Parathyroid adenoma (tissue), 2 donors: ENCODE measurements at regions not wholly inside any gene's neighbourhood (a gene's known extent, or its start where the extent isn't known, plus 50 kb on each side); places are given as distances from the start of the nearest gene placed in this dataset.

Source experiments
- H2AFZ ChIP-seq: fragments of 300-600 bp; sonication (generic); one replicate; pipeline ENCODE4 v1.7.0; 2017; ENCODE audit warnings: antibody characterized with exemption, mild to moderate bottlenecking
- H3K27ac ChIP-seq: fragments of 300-600 bp; sonication (generic); one replicate; pipeline ENCODE4 v1.7.0; 2017
- H3K27me3 ChIP-seq: fragments of 300-600 bp; sonication (generic); one replicate; pipeline ENCODE4 v1.7.0; 2017; ENCODE audit warnings: low read length; ENCODE audit not compliant: control insufficient read depth, insufficient read depth
- H3K36me3 ChIP-seq: fragments of 300-600 bp; sonication (generic); one replicate; pipeline ENCODE4 v1.7.0; 2017; ENCODE audit warnings: low read length; ENCODE audit not compliant: control insufficient read depth, insufficient read depth
- H3K4me1 ChIP-seq: fragments of 300-600 bp; sonication (generic); one replicate; pipeline ENCODE4 v1.7.0; 2017; ENCODE audit warnings: control low read depth
- H3K4me2 ChIP-seq: fragments of 300-600 bp; sonication (generic); one replicate; pipeline ENCODE4 v1.7.0; 2017; ENCODE audit warnings: low read length
- H3K4me3 ChIP-seq: fragments of 300-600 bp; sonication (generic); one replicate; pipeline ENCODE4 v1.7.0; 2017; ENCODE audit warnings: low read depth, low read length
- H3K79me2 ChIP-seq: fragments of 300-600 bp; sonication (generic); one replicate; pipeline ENCODE4 v1.7.0; 2017; ENCODE audit warnings: control low read depth
- H3K9ac ChIP-seq: fragments of 300-600 bp; sonication (generic); one replicate; pipeline ENCODE4 v1.7.0; 2017; ENCODE audit warnings: mild to moderate bottlenecking
- H3K9me3 ChIP-seq: fragments of 300-600 bp; sonication (generic); one replicate; pipeline ENCODE4 v1.7.0; 2017; ENCODE audit warnings: low read length; ENCODE audit not compliant: control insufficient read depth
- TF ChIP-seq, protein P1 (sequence below): fragments of 300-600 bp; sonication (generic); IDR thresholded peaks from one replicate; pipeline ENCODE4 v1.7.0; 2017; ENCODE audit warnings: antibody characterized with exemption, mild to moderate bottlenecking
- donor health status: primary hyperparathyroidism.

DNA sequence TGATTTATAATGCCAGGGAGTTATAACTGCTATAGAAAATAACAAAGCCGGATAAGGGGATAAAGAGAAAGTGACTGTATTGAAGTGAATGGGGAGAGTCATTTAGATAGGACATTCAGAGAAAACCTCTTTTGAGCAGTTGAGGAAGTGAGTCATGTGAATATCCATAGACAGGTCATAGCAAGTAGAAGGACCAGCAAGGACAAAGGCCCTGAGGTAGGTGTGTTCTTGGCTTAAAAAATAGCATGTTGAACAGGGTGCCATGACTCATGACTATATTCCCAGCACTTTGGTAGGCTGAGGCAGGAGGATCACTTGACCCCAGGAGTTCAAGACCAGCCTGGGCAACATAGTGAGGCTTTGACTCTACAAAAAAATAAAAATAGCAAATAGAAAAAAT lies 51.5 kb upstream of the RAP1B start:
- Histone ChIP-seq H3K4me1 (no peaks in the 10 kb centered on the region), H3K9me3 (no peaks in the 10 kb centered on the region), H3K9ac (no peak overlapping the region), H3K79me2 (no peaks in the 10 kb centered on the region), H3K27me3 (no peaks in the 10 kb centered on the region), H3K4me3 (no peak overlapping the region), H3K4me2 (no peak overlapping the region), H3K36me3 (no peaks in the 10 kb centered on the region), H3K27ac (no peak overlapping the region), H2AFZ (no peak overlapping the region)
- TF ChIP-seq, protein P1, sequence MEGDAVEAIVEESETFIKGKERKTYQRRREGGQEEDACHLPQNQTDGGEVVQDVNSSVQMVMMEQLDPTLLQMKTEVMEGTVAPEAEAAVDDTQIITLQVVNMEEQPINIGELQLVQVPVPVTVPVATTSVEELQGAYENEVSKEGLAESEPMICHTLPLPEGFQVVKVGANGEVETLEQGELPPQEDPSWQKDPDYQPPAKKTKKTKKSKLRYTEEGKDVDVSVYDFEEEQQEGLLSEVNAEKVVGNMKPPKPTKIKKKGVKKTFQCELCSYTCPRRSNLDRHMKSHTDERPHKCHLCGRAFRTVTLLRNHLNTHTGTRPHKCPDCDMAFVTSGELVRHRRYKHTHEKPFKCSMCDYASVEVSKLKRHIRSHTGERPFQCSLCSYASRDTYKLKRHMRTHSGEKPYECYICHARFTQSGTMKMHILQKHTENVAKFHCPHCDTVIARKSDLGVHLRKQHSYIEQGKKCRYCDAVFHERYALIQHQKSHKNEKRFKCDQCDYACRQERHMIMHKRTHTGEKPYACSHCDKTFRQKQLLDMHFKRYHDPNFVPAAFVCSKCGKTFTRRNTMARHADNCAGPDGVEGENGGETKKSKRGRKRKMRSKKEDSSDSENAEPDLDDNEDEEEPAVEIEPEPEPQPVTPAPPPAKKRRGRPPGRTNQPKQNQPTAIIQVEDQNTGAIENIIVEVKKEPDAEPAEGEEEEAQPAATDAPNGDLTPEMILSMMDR: no peak

DNA sequence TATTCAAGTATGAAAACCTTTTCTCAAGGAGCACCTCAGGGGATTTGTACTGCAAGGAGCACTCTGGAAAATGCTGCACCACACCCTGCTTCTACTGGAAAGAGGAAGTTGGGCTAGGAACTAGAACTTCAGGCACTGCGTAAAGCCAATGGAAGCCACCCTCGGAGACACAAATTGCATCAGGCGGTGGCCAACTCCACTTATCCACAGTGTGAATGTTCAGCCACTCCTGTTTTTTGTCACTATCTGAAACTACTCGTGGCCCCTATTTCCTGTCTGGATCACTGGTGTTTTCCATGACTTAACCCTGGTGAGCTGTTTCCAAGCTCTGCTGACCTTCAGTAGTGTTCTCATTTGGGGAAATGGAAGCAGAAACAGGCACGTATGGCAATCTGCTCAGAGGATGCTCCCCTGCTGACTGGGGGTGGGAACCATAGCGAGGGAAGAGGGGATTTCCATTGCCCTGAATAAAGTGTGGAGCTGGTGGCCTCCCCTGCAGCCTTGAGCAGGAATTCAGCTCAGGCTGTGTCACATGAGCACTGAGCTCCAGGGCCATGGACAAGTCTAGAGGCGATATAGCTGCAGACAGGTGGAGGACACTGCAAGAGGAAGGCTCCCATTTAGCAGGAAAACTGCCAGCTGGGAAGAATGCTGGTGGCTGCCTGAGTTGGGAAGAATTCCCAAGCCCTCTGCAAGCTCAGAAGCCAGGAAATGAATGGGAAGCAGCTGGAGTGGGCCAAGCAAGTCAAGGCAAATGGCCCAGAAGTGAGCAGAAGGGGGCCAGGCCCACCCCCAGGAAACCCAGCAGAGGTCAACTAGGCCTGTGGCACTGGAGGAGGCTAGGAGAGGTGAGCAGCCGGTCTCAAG lies 50.5 kb upstream of the RAP1B start:
- Histone ChIP-seq H3K4me2 (no peak overlapping the region), H3K79me2 (no peaks in the 10 kb centered on the region), H3K27me3 (no peaks in the 10 kb centered on the region), H2AFZ (no peak overlapping the region), H3K4me1 (peaks cover under 1% of the 10 kb centered on the region), H3K27ac (no peak overlapping the region), H3K9ac (no peak overlapping the region), H3K36me3 (no peaks in the 10 kb centered on the region), H3K9me3 (no peaks in the 10 kb centered on the region), H3K4me3 (no peak overlapping the region)
- TF ChIP-seq, protein P1: no peak

DNA sequence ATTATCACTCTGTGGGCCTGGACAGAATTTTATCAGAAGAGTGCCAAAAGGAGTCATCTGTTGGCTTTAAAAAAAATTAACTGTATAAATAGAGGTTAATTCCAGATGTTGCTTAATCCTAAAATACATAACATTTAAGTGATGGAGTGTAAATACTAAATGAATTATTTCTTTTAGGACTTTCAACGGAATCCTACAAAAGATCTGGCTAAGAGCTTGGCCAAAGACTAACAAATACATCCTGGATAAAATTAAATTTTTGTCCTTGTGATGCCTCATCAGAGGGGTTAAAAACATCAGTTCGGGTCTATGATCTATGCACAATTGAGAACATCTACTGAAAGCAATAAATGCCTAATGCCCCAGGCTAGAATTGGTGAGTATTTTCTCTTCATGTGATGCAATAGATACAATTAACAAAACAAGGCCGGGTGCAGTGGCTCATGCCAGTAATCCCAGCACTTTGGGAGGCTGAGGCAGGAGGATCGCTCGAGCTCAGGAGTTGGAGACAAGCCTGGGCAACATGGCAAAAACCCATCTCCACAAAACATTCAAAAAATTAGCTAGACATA lies 49.8 kb upstream of the RAP1B start:
- no peak overlapping the region for H3K4me2 ChIP-seq
- H3K4me1 ChIP-seq: peaks cover 5% of the 10 kb centered on the region
- no peaks in the 10 kb centered on the region for H3K79me2 ChIP-seq
- no peaks in the 10 kb centered on the region for H3K9me3 ChIP-seq
- H3K9ac ChIP-seq: no peak overlapping the region
- H3K27me3 ChIP-seq: no peaks in the 10 kb centered on the region
- H3K27ac ChIP-seq: no peak overlapping the region
- TF ChIP-seq, protein P1: no peak
- H3K36me3 ChIP-seq: no peaks in the 10 kb centered on the region
- H2AFZ ChIP-seq: no peak overlapping the region
- no peak overlapping the region for H3K4me3 ChIP-seq
